ENCODE measurements at regions not wholly inside any gene's neighbourhood (a gene's known extent, or its start where the extent isn't known, plus 50 kb on each side); places are given as distances from the start of the nearest gene placed in this dataset.

DNA sequence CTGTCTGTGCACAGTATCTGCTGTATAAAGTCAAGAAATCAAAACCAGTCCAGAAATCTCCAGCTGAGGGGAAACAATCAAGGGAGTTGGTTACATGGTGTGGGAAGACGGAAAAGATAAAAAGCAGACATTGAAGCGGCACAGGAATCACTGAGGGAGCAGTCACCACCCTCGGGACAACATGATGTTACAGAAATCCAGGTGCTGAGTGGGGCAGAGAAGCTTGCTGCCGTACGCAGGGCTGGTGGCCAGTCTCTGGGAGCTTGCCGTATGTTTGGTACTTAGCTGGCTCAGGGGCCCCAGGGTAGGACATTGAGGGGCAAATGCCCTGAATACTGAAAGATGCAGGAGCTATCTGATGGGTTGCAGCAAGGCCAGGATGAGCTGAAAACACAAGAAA lies 237.9 kb downstream of the EDEM1 start:
- TF ChIP-seq, protein P1, sequence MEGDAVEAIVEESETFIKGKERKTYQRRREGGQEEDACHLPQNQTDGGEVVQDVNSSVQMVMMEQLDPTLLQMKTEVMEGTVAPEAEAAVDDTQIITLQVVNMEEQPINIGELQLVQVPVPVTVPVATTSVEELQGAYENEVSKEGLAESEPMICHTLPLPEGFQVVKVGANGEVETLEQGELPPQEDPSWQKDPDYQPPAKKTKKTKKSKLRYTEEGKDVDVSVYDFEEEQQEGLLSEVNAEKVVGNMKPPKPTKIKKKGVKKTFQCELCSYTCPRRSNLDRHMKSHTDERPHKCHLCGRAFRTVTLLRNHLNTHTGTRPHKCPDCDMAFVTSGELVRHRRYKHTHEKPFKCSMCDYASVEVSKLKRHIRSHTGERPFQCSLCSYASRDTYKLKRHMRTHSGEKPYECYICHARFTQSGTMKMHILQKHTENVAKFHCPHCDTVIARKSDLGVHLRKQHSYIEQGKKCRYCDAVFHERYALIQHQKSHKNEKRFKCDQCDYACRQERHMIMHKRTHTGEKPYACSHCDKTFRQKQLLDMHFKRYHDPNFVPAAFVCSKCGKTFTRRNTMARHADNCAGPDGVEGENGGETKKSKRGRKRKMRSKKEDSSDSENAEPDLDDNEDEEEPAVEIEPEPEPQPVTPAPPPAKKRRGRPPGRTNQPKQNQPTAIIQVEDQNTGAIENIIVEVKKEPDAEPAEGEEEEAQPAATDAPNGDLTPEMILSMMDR (IDR thresholded peaks at IDR 0.05), result no peak
- TF ChIP-seq POLR2A (IDR thresholded peaks at IDR 0.05), result no peak

Measured in testis (tissue), 2 donors.